CD4-positive, alpha-beta T cell treated with Interleukin-10 for 1 hour (primary cell): ENCODE measurements at regions not wholly inside any gene's neighbourhood (a gene's known extent, or its start where the extent isn't known, plus 50 kb on each side); places are given as distances from the start of the nearest gene placed in this dataset.

Experiments
- DNase-seq: peaks from one replicate; pipeline ENCODE4 v3.0.0-alpha.2; 2020

DNA sequence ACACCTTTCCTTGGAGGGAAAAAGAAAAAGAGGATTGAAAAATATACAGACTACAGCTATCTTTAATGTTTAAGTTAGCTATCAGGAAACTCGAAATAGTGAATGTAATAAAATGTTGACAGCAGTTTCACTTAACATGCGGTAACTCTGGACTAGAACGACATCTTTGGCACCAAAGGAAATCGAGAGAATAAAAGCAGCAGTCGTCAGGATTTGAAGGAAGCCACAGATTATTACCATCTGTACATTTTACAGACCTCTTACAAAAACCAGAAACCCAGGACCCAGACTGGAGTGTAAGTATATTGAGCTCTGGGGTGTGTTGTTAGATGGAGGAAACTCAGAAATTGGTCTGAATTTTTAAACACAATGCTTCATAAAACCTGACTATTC lies 51.6 kb upstream of the STOX2 start:
- no peak for DNase-seq
